ENCODE measurements at regions not wholly inside any gene's neighbourhood (a gene's known extent, or its start where the extent isn't known, plus 50 kb on each side); places are given as distances from the start of the nearest gene placed in this dataset.
"Not testable (repeated sequence)": the region's sequence is repeated elsewhere in the genome, so short reads cannot be mapped to it uniquely, and the experiment has no call there.

DNA sequence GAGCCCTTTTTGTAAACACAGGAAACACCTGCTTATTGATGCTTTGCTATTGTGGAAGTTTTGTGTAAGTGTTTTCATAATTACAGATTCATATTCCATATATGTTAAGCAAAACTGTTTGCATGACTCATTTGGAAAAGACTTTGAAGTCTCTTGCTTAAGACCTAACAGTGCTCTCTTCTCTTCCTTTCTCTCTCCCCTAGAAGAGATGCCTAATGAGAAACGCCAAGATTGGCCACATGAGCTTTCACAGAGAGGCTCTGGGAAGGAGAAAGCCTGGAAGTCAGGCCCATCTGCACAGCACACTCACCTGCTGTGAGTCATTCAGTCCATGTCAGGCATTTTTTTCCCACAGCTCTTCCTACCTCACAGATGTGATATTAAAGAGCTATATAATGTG, 101.6 kb upstream of the PALMD start:
- DNase-seq, result no peak

DNA sequence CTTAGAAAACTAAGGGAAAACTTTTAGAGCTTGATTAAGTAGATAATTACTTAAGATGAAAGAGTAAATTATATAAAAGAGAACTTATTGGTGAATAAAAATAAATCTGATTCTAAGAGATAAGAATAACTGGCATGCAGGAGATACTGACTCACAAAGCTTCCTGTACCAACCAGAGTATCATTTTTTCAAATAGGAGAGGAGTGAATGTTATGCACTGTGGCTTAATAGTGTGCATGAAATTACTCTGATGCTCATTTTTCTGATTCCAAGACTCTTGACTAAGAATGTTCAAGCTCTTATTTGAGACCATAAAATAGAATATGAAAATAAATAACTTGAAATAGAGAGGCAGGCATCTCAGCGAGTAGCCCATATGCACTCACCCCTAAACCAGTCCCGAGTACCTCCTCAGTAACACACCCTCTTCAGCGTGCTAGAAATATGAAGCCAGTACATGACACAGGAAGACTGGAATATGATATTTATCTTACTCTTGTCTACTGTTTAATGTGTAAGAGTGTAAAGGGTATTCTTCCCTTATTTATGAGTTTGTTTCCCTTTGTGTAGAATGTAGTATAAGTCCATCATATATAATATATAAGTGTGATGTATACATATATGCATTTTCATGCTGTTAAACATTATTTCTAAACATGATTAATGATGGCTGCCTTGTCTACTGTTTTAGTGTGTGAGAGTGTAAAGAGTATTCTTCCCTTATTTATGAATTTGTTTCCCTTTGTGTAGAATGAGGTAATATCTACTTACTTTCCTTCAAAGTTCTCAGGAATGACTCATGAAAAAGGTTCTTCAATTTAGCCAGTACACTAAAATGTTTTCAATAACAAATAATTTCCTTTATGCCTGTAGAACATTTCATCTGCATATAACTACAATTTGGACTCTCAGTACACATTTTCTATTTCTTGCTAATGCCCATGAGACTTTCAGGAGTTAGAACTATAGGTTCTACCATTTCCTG, 99.2 kb upstream of the PALMD start:
- no peak for DNase-seq

GRCh38 chr1:99548943-99549605, 96.8 kb upstream of the PALMD start:
- DNase-seq, result no peak

DNA sequence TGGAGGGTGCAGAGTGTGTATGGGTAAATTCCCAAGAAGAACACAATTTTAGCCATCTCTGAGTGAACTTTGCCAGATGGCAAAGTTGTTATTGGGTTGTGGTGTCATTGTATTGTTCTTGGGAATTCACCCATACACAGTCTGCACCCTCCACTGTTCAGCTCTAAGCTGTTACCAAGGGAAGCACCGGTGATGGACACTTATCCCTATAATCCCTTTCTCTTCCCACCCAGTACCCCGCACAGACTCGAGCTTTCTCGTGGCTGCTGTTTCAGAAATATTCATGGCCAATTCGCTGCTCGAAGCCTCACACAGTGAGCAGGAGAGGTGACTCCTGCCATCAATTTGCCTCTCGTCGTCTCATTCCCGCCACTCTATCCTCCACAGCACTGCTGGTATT, 95.7 kb upstream of the PALMD start:
- DNase-seq, result no peak

GRCh38 chr1:99551812-99552614, 93.9 kb upstream of the PALMD start:
- DNase-seq, result no peak

DNA sequence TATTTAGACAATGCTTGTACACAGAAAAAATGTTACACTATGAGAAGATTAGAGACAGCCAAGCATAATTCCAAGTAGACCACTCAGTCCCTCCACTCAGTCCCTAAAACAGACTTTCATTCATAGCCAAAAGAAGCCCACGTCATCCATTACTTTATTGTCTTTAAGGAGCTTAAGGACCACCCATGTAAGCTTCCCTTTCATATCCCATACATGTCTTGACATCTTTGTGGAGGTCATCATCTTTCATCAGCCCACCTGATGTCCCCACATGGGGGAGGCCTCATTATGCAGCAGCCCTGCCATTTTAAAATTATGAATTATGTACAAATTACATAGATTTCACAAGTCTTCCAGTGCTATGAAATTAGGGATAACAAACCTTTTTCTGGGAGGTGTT, 92.6 kb upstream of the PALMD start:
- DNase-seq, result no peak

DNA sequence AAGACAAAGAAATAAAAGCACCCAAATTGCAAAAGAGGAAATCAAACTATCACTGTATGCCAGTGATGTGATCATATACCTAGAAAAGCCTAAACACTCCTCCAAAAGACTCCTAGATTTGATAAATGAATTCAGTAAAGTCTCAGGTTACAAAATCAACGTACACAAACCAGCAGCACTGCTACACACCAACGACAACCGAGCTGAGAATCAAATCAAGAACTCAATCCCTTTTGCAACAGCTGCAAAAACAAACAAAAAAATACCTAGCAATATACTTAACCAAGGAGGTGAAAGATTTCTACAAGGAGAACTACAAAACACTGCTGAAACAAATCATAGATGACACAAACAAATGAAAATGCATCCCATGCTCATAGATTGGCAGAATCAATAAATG, 92.1 kb upstream of the PALMD start:
- DNase-seq, result not testable (repeated sequence)

DNA sequence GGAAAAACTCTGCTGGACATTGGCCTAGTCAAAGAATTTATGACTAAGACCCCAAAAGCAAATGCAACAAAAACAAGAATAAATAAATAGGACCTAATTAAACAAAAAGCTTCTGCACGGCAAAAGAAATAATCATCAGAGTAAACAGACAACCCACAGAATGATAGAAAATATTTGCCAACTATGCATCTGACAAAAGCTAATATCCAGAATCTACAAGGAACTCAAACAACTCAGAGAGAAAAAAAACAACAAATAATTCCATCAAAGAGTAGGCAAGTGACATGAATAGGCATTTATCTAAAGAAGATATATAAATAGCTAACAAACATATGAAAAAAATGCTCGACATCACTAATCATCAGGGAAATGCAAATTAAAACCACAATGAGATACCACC, 91.2 kb upstream of the PALMD start:
- no peak for DNase-seq

DNA sequence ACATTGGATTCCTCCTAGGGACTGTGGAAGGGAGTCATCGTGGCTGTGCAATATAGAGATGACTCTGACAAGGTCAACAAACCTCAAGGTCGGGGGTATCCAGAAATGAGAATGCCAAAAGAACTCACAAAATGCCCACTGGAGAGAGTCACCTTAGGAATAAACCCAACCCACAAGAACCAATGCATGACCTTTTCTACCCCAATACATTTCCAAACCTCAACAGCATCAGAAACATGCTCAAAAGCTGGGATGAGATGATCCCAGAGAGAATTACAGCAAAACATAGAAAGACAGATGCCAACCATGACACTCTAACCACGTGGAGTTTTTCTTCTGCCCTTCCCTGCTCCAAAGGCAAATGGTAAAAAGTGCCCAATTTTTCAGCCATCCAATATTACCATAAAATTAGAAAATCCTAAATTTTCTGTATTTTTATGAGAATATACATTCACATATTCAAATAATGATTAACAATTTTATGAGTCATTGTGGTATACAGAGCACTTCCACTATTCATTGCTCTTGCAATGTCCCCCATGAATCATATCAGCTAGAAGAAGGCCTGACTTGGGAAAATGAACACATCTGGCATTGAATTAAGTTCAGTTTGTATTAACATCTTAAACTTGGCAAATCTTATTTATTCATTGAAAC, 88.2 kb upstream of the PALMD start:
- DNase-seq, result peak; percentile 12

DNA sequence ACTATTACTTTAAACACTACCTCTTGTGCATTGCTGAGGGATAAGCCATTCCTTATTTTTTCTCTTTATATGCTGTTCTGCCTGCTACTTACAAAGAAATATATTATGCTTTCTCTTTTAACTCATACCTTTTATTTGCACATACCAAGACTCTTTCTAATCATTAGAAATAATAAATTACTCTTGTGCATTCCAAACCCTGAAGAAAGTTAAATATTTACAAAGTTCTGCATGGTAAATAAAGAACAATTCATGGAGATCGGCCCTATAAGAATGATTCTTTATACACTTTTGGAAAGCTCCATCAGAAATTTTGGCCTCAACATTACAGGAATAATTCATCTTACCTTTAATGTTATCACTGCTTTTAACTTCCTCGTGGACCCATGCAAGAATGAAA, 86.7 kb upstream of the PALMD start:
- DNase-seq, result no peak

DNA sequence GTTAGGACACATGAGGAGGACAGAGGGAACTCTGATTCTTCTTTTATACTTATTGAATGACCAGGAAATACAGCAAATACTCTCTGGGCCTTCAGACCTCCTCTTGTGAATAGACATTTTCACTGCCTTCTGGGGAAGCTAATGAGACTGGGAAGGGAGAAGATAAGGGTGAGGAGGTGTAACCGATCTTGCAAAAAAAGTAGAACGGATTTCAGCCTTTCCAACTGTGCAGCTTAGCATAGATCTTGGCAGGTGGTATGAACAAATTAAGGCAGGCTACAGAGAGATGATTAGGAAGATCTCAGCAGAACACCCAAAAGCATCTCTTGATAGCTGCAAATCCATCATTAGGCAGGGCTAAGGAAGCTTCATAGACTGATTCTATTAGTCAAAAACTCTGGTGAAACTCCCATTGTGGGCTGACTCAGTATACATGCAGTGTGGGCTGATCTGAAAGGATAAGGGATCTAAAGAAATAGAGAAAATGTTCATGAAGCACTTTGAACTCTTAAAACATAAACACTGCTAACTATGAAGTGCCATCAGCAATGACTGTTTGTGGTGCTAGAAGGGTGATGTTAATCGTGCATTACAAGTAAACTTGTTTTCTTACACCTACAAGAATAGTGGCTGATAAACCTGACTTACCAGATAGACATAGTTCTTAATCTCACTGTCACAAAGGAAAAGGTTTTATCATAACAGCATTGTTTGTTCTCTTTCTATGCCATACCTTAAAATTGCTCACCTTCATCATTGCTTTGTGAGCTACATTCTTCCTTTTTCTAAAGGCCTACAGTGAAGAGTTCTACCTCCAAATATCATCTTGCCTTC, 85.5 kb upstream of the PALMD start:
- no peak for DNase-seq

GRCh38 chr1:99561952-99562351, 84.0 kb upstream of the PALMD start:
- DNase-seq, result no peak

DNA sequence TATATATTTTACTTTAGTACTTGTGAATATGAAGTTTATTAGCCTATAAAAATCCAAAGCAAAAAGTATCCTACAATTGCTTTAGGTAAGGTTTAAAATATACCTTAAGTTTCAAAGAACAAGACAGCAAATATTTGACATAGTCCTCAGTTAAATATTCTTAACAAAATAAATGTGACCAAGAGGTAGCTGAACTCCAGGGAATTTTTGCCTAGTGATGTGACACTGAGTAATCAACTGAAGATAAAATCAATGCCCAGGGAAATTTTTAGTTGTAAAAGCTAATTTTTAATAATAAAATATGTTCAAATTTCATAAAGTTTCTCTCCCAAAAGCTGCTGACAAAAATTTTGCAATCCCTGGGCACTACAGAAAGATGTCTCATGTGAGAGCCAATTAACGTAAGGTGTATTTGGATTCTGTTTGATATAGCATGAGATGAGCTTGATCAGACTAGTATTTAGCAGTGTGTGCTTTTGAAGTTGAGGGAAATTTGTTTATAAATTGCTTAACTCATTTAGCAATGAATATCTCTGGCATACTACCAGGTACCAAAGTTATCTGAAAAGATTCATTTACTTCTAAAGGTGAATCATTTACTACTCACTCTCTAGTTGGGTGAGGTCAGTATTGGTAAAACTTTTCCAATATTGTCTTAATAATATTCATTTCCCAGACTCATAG, 80.2 kb upstream of the PALMD start:
- no peak for DNase-seq

- peak; percentile 10 for DNase-seq
Measured at GRCh38 chr1:99566290-99567021, 79.5 kb upstream of the PALMD start.

- no peak for DNase-seq
Measured at GRCh38 chr1:99570486-99571089, 75.3 kb upstream of the PALMD start.

GRCh38 chr1:99571092-99571734, 74.7 kb upstream of the PALMD start:
- no peak for DNase-seq

DNA sequence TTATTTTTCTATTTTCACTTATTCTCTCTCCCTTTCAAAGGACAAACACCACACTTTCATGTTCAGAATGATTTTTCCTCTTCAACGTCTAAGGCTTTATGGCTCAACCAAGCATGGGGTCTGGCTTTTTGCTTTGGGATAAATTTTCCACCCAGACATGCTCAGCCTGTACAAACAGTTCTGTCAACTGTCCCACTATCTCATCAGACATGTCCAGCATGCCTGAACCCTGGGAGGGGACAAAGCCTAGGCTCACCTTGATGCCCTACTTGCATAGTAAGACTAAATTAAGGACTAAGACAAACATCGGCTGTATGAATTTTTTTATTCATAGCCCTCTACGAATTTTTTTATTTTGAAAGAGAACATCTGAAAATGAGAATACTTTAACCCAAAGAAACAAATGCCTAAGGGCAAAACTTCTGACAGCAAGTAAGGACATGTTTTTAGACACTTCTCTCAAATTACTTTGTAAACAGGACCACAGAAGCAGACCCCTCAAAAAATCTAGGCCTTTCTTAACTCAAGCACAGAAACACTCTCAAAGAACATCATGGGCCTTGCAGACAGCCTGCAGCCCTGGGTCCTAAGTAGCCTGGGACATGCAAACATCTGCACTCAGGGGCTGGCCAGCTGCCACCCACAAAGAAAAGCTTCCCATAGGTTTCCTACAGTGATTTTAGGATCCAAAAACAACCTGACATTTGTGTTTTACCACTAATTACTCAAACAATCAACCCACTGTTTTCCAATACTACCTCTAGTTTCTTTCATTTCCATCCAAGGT, 72.3 kb upstream of the PALMD start:
- no peak for DNase-seq

- DNase-seq, result no peak
Measured at GRCh38 chr1:99577313-99577712, 68.6 kb upstream of the PALMD start.

- no peak for DNase-seq
Measured at GRCh38 chr1:99579691-99580172, 66.2 kb upstream of the PALMD start.
